H9 (cell line): ENCODE measurements at regions not wholly inside any gene's neighbourhood (a gene's known extent, or its start where the extent isn't known, plus 50 kb on each side); places are given as distances from the start of the nearest gene placed in this dataset.

Experiments
- DNase-seq: peaks from one replicate; pipeline ENCODE4 v3.0.0-alpha.2; 2017
- H2AFZ ChIP-seq: one replicate; pipeline ENCODE4 v1.6.1; 2013; ENCODE audit warnings: mild to moderate bottlenecking, low read length, control low read depth, moderate library complexity
- H2AK5ac ChIP-seq: 2 replicates; pipeline ENCODE4 v1.6.1; 2013; ENCODE audit warnings: low read length, control low read depth, mixed read lengths; ENCODE audit not compliant: insufficient read length
- H2BK120ac ChIP-seq: one replicate; pipeline ENCODE4 v1.6.1; 2013; ENCODE audit warnings: low read depth, mild to moderate bottlenecking, low read length, control low read depth, inconsistent platforms; ENCODE audit not compliant: poor library complexity, severe bottlenecking
- H2BK12ac ChIP-seq: 2 replicates; pipeline ENCODE4 v1.6.1; 2013; ENCODE audit warnings: low read length, control low read depth, mixed read lengths, low read depth; ENCODE audit not compliant: insufficient read length
- H2BK15ac ChIP-seq: 2 replicates; pipeline ENCODE4 v1.6.1; 2013; ENCODE audit warnings: low read depth, low read length, control low read depth
- H2BK20ac ChIP-seq: one replicate; pipeline ENCODE4 v1.6.1; 2013; ENCODE audit warnings: low read depth, mild to moderate bottlenecking, low read length, control low read depth, inconsistent platforms; ENCODE audit not compliant: poor library complexity, severe bottlenecking
- H2BK5ac ChIP-seq: 2 replicates; pipeline ENCODE4 v1.6.1; 2013; ENCODE audit warnings: low read length, control low read depth, mixed read lengths; ENCODE audit not compliant: insufficient read length
- H3K14ac ChIP-seq: 2 replicates; pipeline ENCODE4 v1.6.1; 2013; ENCODE audit warnings: low read length, control low read depth; ENCODE audit not compliant: insufficient read depth
- H3K18ac ChIP-seq: 2 replicates; pipeline ENCODE4 v1.6.1; 2013; ENCODE audit warnings: low read depth, mild to moderate bottlenecking, mixed read lengths, low read length, control low read depth; ENCODE audit not compliant: insufficient read length
- H3K23ac ChIP-seq: 2 replicates; pipeline ENCODE4 v1.6.1; 2013; ENCODE audit warnings: low read length, control low read depth, mixed read lengths, low read depth; ENCODE audit not compliant: insufficient read length
- H3K23me2 ChIP-seq: 2 replicates; pipeline ENCODE4 v1.6.1; 2013; ENCODE audit warnings: low read depth, mild to moderate bottlenecking, mixed read lengths, low read length, control low read depth; ENCODE audit not compliant: insufficient read length, poor library complexity, severe bottlenecking
- H3K27ac ChIP-seq: 2 replicates; pipeline ENCODE4 v1.5.1; 2013; ENCODE audit warnings: low read length, control low read depth, mixed read lengths, low read depth; ENCODE audit not compliant: insufficient read length
- H3K27me3 ChIP-seq: 2 replicates; pipeline ENCODE4 v1.6.1; 2013; ENCODE audit warnings: low read length, control low read depth, inconsistent platforms; ENCODE audit not compliant: insufficient read depth
- H3K4ac ChIP-seq: 2 replicates; pipeline ENCODE4 v1.6.1; 2013; ENCODE audit warnings: low read depth, mild to moderate bottlenecking, control low read depth, inconsistent platforms, low read length, moderate library complexity
- H3K4me1 ChIP-seq: 2 replicates; pipeline ENCODE4 v1.6.1; 2013; ENCODE audit warnings: low read length, control low read depth, inconsistent platforms; ENCODE audit not compliant: insufficient read depth
- H3K4me2 ChIP-seq: 2 replicates; pipeline ENCODE4 v1.6.1; 2013; ENCODE audit warnings: low read length, control low read depth, mixed read lengths; ENCODE audit not compliant: insufficient read length, insufficient read depth
- H3K56ac ChIP-seq: 2 replicates; pipeline ENCODE4 v1.6.1; 2013; ENCODE audit warnings: low read depth, mild to moderate bottlenecking, mixed read lengths, low read length, control low read depth; ENCODE audit not compliant: insufficient read length
- H3K79me1 ChIP-seq: 2 replicates; pipeline ENCODE4 v1.6.1; 2013; ENCODE audit warnings: low read depth, mild to moderate bottlenecking, moderate library complexity, low read length, control low read depth, inconsistent platforms; ENCODE audit not compliant: insufficient read depth, poor library complexity, severe bottlenecking
- H3K79me2 ChIP-seq: 2 replicates; pipeline ENCODE4 v1.6.1; 2013; ENCODE audit warnings: low read length, control low read depth, inconsistent platforms; ENCODE audit not compliant: insufficient read depth
- H3K9ac ChIP-seq: 2 replicates; pipeline ENCODE4 v1.6.1; 2013; ENCODE audit warnings: low read length, control low read depth, mixed read lengths; ENCODE audit not compliant: insufficient read length; ENCODE audit errors: extremely low read depth
- H3K9me3 ChIP-seq: one replicate; pipeline ENCODE4 v1.6.1; 2013; ENCODE audit warnings: low read depth, low read length, inconsistent platforms; ENCODE audit not compliant: control insufficient read depth
- H3T11ph ChIP-seq: one replicate; pipeline ENCODE4 v1.6.1; 2013; ENCODE audit warnings: mild to moderate bottlenecking, low read length, control low read depth, inconsistent platforms
- H4K20me1 ChIP-seq: one replicate; pipeline ENCODE4 v1.6.1; 2013; ENCODE audit not compliant: control insufficient read depth, insufficient read length, insufficient read depth
- H4K5ac ChIP-seq: 2 replicates; pipeline ENCODE4 v1.6.1; 2013; ENCODE audit warnings: low read depth, mild to moderate bottlenecking, mixed read lengths, low read length, control low read depth; ENCODE audit not compliant: insufficient read length
- H4K8ac ChIP-seq: replicated peaks from 2 replicates; pipeline ENCODE4 v1.6.1; 2013; ENCODE audit warnings: low read length, control low read depth, mixed read lengths, low read depth; ENCODE audit not compliant: insufficient read length
- H4K91ac ChIP-seq: 2 replicates; pipeline ENCODE4 v1.6.1; 2013; ENCODE audit warnings: low read depth, mild to moderate bottlenecking, moderate library complexity, mixed read lengths, low read length, control low read depth; ENCODE audit not compliant: insufficient read length
- H3K27ac Mint-ChIP-seq, 3 experiments: 2 replicates in 2 of 3; 3 replicates in 1 of 3; pipeline ENCODE4 v1.8.0; 2020 to 2021; ENCODE audit warnings: mixed read lengths in 3 of 3, mild to moderate bottlenecking in 1 of 3, moderate library complexity in 1 of 3
- H3K27me3 Mint-ChIP-seq: 2 replicates; pipeline ENCODE4 v1.8.0; 2021; ENCODE audit warnings: low read depth, mild to moderate bottlenecking, moderate library complexity, mixed read lengths
- H3K36me3 Mint-ChIP-seq, 3 experiments: 2 replicates in 2 of 3; 3 replicates in 1 of 3; pipeline ENCODE4 v1.8.0; 2020 to 2021; ENCODE audit warnings: low read depth in 3 of 3, mixed read lengths in 3 of 3; ENCODE audit not compliant: insufficient read depth in 1 of 3
- H3K4me1 Mint-ChIP-seq, 2 experiments: 2 replicates each; pipeline ENCODE4 v1.8.0; 2020; ENCODE audit warnings: mixed read lengths in 2 of 2
- H3K4me3 Mint-ChIP-seq, 2 experiments: 2 replicates in 1 of 2; 3 replicates in 1 of 2; pipeline ENCODE4 v1.8.0; 2020 to 2021; ENCODE audit warnings: mild to moderate bottlenecking in 2 of 2, mixed read lengths in 2 of 2, moderate library complexity in 1 of 2
- H3K9me3 Mint-ChIP-seq, 2 experiments: 2 replicates in 1 of 2; 3 replicates in 1 of 2; pipeline ENCODE4 v1.8.0; 2020; ENCODE audit warnings: mild to moderate bottlenecking in 2 of 2, mixed read lengths in 2 of 2, moderate library complexity in 1 of 2
- WGBS: extraction: QIAGEN DNeasy Blood & Tissue Kit; methylation state at CpG from one replicate; pipeline ENCODE4 v1.1.7; 2013; ENCODE audit warnings: missing lambda C conversion rate, low lambda C conversion rate, mixed read lengths; ENCODE audit not compliant: insufficient read length; ENCODE audit errors: extremely low coverage; 5-methylcytosine and 5-hydroxymethylcytosine counted together
- TF ChIP-seq, protein P1 (sequence below): fragments of 200-600 bp; sonication (generic); conservative IDR thresholded peaks from 3 replicates; pipeline ENCODE4 v1.8.0; 2021; ENCODE audit warnings: antibody characterized with exemption, mild to moderate bottlenecking

DNA sequence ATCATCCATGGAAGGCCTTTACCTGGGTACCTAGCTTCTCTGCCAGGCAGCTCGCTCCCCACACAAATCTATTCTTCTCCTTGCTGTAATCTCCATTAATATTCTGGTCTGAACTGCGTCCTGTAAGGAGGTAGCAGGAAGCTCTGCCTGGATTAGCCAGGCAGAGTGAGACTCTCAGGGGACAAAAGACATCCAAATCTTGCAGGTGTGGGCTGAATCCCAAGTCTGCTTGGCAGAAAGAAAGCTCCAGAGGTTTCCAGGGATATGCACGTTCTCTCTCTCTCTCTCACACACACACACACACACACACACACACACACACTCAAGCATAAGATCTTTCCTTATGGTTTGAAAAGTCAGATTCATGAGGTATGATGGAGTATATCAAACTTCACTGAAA is 66.5 kb downstream of the THNSL2 start:
- Histone ChIP-seq H4K8ac (no peak overlapping the region), H3K79me1 (no peaks in the 10 kb centered on the region), H3K56ac (no peak overlapping the region), H3K27ac (no peak overlapping the region), H3K4me1 (no peaks in the 10 kb centered on the region), H3K4ac (no peak overlapping the region), H3K27me3 (no peaks in the 10 kb centered on the region), H4K5ac (no peak overlapping the region), H2BK120ac (no peak overlapping the region), H3K14ac (no peak overlapping the region), H2BK20ac (no peak overlapping the region), H3K9me3 (no peaks in the 10 kb centered on the region), H3K4me2 (no peak overlapping the region), H3K18ac (no peak overlapping the region), H2BK15ac (no peak overlapping the region), H2AK5ac (no peak overlapping the region), H2BK5ac (no peak overlapping the region), H3T11ph (no peak overlapping the region), H3K9ac (no peak overlapping the region), H3K23me2 (no peaks in the 10 kb centered on the region), H3K79me2 (no peaks in the 10 kb centered on the region), H2BK12ac (no peak overlapping the region), H4K20me1 (no peaks in the 10 kb centered on the region), H4K91ac (no peak overlapping the region), H3K23ac (no peak overlapping the region), H2AFZ (no peak overlapping the region)
- no peaks in the 10 kb centered on the region for H3K36me3 Mint-ChIP-seq
- DNase-seq: no peak
- H3K27ac Mint-ChIP-seq: no peak overlapping the region; a peak in 1 of 7 replicates
- TF ChIP-seq, protein P1, sequence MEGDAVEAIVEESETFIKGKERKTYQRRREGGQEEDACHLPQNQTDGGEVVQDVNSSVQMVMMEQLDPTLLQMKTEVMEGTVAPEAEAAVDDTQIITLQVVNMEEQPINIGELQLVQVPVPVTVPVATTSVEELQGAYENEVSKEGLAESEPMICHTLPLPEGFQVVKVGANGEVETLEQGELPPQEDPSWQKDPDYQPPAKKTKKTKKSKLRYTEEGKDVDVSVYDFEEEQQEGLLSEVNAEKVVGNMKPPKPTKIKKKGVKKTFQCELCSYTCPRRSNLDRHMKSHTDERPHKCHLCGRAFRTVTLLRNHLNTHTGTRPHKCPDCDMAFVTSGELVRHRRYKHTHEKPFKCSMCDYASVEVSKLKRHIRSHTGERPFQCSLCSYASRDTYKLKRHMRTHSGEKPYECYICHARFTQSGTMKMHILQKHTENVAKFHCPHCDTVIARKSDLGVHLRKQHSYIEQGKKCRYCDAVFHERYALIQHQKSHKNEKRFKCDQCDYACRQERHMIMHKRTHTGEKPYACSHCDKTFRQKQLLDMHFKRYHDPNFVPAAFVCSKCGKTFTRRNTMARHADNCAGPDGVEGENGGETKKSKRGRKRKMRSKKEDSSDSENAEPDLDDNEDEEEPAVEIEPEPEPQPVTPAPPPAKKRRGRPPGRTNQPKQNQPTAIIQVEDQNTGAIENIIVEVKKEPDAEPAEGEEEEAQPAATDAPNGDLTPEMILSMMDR: no peak
- no CpG with 5 or more reads among the region's 3 CpGs for WGBS
- H3K4me3 Mint-ChIP-seq: no peak overlapping the region
- H3K27me3 Mint-ChIP-seq: peaks cover 9% of the 10 kb centered on the region
- no peaks in the 10 kb centered on the region for H3K9me3 Mint-ChIP-seq
- H3K4me1 Mint-ChIP-seq: peaks cover 0 to 7% of the 10 kb centered on the region in 2 experiments; a peak in 3 of 4 replicates
